ENCODE measurements at regions not wholly inside any gene's neighbourhood (a gene's known extent, or its start where the extent isn't known, plus 50 kb on each side); places are given as distances from the start of the nearest gene placed in this dataset.
A peak's percentile ranks its signal among the peaks of the same experiment; 100 is the strongest.
"Not testable (repeated sequence)": the region's sequence is repeated elsewhere in the genome, so short reads cannot be mapped to it uniquely, and the experiment has no call there.

GRCh38 chr12:107826276-107826675 lies 51.8 kb downstream of the ASCL4 start:
- no peak for DNase-seq

- DNase-seq = no peak
Measured at GRCh38 chr12:107829271-107829670, 54.8 kb downstream of the ASCL4 start.

- no peak for DNase-seq
Measured at GRCh38 chr12:107832441-107832840, 57.9 kb downstream of the ASCL4 start.

- DNase-seq = no peak
Measured at GRCh38 chr12:107840186-107840585, 65.7 kb downstream of the ASCL4 start.

GRCh38 chr12:107843351-107844311 lies 69.1 kb downstream of the ASCL4 start:
- no peak for DNase-seq

GRCh38 chr12:107844312-107844921 lies 69.9 kb downstream of the ASCL4 start:
- no peak for DNase-seq

GRCh38 chr12:107845226-107845979 lies 70.9 kb downstream of the ASCL4 start:
- DNase-seq = no peak

- no peak for DNase-seq
Measured at GRCh38 chr12:107845980-107846659, 71.6 kb downstream of the ASCL4 start.

- DNase-seq = peak; percentile 14
Measured at GRCh38 chr12:107847430-107847829, 72.9 kb downstream of the ASCL4 start.

- DNase-seq = no peak
Measured at GRCh38 chr12:107847830-107848229, 73.3 kb downstream of the ASCL4 start.

GRCh38 chr12:107853479-107853878 lies 79.0 kb downstream of the ASCL4 start:
- no peak for DNase-seq

GRCh38 chr12:107855471-107855870 lies 81.0 kb downstream of the ASCL4 start:
- no peak for DNase-seq

GRCh38 chr12:107856096-107856495 lies 81.6 kb downstream of the ASCL4 start:
- DNase-seq = no peak

GRCh38 chr12:107857191-107857590 lies 82.7 kb downstream of the ASCL4 start:
- no peak for DNase-seq

- DNase-seq = no peak
Measured at GRCh38 chr12:107859367-107859766, 84.9 kb downstream of the ASCL4 start.

GRCh38 chr12:107864235-107864634 lies 89.7 kb downstream of the ASCL4 start:
- no peak for DNase-seq

- DNase-seq = not testable (repeated sequence)
Measured at GRCh38 chr12:107864727-107865126, 90.2 kb downstream of the ASCL4 start.

GRCh38 chr12:107873223-107873622 lies 98.7 kb downstream of the ASCL4 start:
- DNase-seq = no peak

- no peak for DNase-seq
Measured at GRCh38 chr12:107875786-107876185, 101.3 kb downstream of the ASCL4 start.

- peak; percentile 58 for DNase-seq
Measured at GRCh38 chr12:107884769-107885694, 110.5 kb downstream of the ASCL4 start.

- DNase-seq = no peak
Measured at GRCh38 chr12:107888789-107889188, 114.3 kb downstream of the ASCL4 start.

GRCh38 chr12:107891967-107892366 lies 117.5 kb downstream of the ASCL4 start:
- no peak for DNase-seq
